Activated CD8-positive, alpha-beta memory T cell treated with anti-CD3 and anti-CD28 coated beads for 36 hours (primary cell): ENCODE measurements at regions not wholly inside any gene's neighbourhood (a gene's known extent, or its start where the extent isn't known, plus 50 kb on each side); places are given as distances from the start of the nearest gene placed in this dataset.
"Not testable (repeated sequence)": the region's sequence is repeated elsewhere in the genome, so short reads cannot be mapped to it uniquely, and the experiment has no call there.

ENCODE experiments used
- CTCF ChIA-PET: fragments of 350-600 bp; sonication (Branson Sonifier 250); formaldehyde crosslinking; loops from one replicate; lab custom pipeline; 2021; ENCODE audit warnings: antibody characterized with exemption; lab: Charles Lee
- POLR2A ChIA-PET: fragments of 350-600 bp; sonication (Branson Sonifier 250); formaldehyde crosslinking; loops from one replicate; lab custom pipeline; 2021; ENCODE audit warnings: antibody characterized with exemption; lab: Charles Lee

DNA sequence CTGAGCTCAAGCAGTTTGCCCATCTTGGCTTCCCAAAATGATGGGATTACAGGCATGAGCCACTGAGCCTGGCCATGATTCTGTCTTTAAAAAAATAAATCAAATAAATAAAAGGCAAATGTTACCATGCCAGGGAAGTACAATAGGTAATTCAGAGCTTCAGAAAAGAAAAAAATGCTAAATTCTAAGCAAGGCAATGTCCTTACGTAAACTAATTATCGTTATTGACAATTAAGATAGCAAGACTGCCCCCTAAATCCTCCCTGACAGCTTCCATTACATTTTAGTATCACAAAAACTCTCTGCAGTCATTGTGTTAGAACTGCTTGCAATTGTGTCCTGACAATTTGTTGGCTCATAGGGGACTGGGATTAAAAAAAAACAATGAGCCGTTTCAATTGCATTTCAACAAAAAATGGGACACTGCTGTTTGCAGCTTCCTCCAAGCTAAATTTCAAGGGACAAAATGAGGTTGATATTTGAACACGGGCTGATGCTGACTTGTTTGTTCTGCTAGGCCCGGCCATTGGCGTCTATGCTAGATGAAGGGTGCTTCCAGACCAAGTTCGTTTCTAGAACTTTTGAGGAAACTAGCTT lies 88.9 kb downstream of the MOGAT1 start:
- ChIA-PET POLR2A (no interaction called here), CTCF (no interaction called here)

- CTCF ChIA-PET: interaction anchor here (0.6 kb wide), 1 partner anchor 69 kb away, joined by 4 read pairs; no protein-coding TSS in a partner anchor
- POLR2A ChIA-PET: no interaction called here
These were observed 90.4 kb downstream of the MOGAT1 start for GRCh38 chr2:222761888-222762287.

DNA sequence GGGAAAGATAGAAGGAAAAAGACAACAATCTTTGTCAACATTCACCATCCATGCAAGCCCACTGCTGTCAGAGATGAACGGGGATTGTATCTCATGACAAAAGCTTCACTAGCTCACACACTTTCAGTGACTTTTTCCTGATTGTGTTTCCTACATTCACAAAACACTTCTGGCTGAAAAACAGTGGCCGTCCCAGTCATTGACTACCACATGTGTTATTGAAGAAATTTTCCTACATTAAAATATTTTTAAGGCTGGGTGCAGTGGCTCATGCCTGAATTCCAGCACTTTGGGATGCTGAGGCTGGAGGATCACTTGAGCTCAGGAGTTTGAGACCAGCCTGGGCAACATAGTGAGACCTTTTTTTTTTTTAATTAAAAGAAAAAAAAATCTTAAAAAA lies 90.9 kb downstream of the MOGAT1 start:
- ChIA-PET CTCF (no interaction called here), POLR2A (no interaction called here)

DNA sequence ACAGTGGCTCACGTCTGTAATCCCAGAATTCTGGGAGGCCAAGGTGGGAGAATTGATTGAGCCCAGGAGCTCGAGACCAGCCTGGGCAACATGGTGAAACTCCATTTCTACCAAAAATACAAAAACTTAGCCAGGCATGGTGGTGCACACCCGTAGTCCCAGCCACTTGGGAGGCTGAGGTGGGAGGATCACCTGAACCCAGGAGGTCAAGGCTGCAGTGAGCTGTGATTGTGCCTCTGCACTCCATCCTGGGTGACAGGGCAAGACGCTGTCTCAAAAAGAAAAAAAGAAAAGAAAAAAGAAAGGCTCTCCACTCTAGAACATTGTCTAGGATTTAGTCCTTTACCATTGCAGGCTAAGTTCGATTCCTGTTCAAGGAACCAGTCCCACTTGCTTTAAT lies 94.4 kb downstream of the MOGAT1 start:
- POLR2A ChIA-PET, CTCF ChIA-PET: not testable (repeated sequence)

- POLR2A ChIA-PET, CTCF ChIA-PET: not testable (repeated sequence)
These were observed 92.8 kb upstream of the ACSL3 start for GRCh38 chr2:222768019-222768418.

DNA sequence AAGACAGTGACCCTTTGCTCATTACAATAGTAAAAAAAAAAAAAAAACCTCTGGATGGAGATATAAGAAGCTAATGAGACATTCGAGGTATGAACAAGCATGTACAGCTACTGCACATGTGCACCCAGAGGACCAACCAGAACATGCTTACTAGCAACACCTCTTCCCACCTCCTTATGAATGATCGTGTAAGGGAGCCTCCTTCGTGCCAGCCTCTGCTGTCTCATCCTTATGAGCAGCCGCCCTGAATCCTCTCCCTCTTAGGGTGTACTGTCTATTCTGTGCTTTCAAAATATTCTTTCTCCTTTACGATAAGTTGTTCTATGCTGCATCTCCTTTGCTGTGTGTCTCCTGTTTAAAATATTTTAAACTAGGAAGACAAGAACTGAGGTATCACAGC lies 91.4 kb upstream of the ACSL3 start:
- POLR2A ChIA-PET: no interaction called here
- CTCF ChIA-PET: no interaction called here

DNA sequence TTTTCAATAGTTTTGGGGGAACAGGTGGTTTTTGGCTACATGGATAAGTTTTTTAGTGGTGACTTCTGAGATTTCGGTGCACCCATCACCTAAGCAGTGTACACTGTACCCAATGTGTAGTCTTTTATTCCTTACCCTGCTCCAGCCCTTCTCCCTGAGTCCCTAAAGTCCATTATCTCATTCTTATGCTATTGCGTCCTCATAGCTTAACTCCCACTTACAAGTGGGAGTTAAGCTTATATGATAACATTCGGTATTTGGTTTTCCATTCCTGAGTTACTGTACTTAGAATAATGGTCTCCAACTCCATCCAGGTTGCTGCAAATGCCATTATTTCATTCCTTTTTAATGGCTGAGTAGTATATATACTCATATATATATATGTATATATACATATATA lies 90.9 kb upstream of the ACSL3 start:
- ChIA-PET CTCF (no interaction called here), POLR2A (no interaction called here)

DNA sequence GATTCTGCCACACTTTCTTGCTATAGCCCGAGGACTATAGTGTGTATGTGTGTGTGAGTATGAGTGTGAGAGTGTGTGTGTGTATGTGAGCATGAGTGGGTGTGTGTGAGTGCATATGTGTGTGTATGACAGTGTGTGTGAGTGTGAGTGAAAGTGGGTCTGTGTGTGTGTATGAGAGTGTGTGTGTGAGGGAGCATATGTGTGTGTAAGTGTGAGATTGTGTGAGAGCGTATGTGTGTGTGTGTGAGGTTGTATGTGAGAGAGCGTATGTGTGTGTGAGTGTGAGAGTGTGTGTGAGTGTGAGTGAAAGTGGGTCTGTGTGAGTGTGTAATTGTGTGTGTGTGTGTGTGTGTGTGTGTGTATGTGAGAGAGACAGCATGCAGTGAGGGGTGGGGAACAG lies 89.0 kb upstream of the ACSL3 start:
- ChIA-PET POLR2A (no interaction called here), CTCF (no interaction called here)

DNA sequence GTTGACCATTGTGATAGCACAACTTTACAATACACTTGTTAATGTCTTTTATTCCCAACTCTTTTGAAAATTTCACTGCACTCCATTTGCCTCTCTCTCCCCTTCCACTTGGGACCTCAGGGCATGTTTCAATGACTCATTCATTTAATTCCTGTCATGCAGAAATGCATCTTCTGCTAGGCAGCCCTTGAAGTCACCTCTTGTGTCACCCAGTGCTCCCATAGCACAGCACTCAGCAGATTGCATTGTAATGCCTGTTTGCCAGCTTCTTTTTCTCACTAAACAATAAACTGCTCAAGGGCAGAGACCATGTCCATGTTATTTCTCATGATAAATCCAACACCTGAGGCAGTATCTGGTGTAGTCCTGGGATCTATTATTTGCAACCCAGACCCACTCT lies 85.9 kb upstream of the ACSL3 start:
- POLR2A ChIA-PET: no interaction called here
- CTCF ChIA-PET: no interaction called here

- CTCF ChIA-PET: no interaction called here
These were observed 84.0 kb upstream of the ACSL3 start for GRCh38 chr2:222776792-222777191.

DNA sequence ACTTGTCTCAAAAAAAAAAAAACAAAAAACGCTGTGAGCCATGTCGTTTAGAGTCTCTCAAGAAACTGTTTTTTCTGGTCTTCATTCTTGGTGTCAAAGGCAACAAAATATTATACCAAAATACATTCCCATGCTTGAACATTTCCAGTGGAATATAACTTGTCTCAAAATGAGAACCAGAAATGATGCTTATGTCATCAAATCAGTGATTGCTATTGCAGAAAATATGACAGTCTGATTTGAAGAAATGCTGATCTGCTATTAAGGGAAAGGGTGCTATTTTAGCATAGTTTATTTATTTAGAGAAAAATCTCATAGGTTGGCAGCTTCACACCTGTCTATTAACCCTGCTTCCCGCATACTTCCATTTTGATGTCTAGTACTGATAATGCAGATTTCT lies 82.4 kb upstream of the ACSL3 start:
- ChIA-PET POLR2A (no interaction called here), CTCF (no interaction called here)

More at GRCh38 chr2:222776792-222777191, 84.0 kb upstream of the ACSL3 start:
- POLR2A ChIA-PET: no interaction called here

GRCh38 chr2:222779145-222779832 lies 81.5 kb upstream of the ACSL3 start:
- POLR2A ChIA-PET: no interaction called here
- CTCF ChIA-PET: no interaction called here

GRCh38 chr2:222780051-222780450 lies 80.8 kb upstream of the ACSL3 start:
- CTCF ChIA-PET: no interaction called here
- POLR2A ChIA-PET: no interaction called here

- ChIA-PET POLR2A (no interaction called here), CTCF (no interaction called here)
These were observed 78.6 kb upstream of the ACSL3 start for GRCh38 chr2:222782201-222782730.

DNA sequence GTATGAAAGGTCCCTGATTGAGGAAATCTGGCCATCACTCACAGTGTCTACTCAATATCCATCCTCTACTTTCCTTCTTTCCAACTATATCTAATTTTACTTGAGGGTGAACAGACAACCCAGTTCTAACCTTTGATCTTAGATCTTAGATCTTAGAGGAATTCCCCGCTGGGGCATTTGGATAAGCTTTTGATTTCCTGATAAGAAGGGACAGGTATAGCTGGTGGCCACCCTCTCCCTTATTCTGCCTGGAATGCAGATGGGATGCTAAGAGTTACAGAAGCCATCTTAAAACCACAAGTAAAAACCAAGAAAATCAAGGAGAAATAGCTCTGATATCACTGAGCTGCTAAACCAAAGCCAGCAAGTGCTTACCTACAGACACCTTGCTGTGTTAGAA lies 77.2 kb upstream of the ACSL3 start:
- ChIA-PET POLR2A (interaction anchor here (0.7 kb wide), 1 partner anchor 56 kb away, joined by 3 read pairs; no protein-coding TSS in a partner anchor), CTCF (no interaction called here)

GRCh38 chr2:222790932-222791331 lies 69.9 kb upstream of the ACSL3 start:
- ChIA-PET CTCF (no interaction called here), POLR2A (no interaction called here)

DNA sequence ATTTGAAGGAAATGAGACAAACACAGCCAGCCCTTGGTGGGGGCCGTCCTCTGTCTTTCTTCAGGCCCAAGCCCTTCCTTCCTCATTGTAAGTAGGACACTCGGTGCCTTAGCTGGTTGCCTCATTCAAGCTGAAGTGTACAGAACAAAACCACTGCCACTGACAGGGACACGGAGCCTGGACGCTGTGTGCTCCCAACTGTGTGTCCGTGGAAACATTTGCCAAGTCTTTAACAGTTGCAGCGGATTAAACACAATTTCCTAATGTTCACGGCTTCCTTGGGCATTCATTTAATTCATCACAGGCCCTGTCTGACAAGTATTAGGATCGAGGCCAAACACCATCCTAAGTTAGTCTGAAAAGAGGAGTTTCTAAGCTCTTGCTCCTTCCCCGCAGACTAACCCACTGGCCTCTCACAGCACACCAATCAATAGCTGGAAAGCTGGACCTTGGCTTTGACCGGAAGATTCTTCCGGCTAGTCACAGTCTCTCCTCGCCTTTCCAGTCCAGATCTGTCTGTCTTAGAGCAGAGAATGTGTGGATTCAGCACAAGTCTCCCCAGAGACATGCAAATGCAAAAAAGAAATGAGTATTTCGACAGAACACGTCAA lies 68.7 kb upstream of the ACSL3 start:
- ChIA-PET POLR2A (no interaction called here), CTCF (no interaction called here)

DNA sequence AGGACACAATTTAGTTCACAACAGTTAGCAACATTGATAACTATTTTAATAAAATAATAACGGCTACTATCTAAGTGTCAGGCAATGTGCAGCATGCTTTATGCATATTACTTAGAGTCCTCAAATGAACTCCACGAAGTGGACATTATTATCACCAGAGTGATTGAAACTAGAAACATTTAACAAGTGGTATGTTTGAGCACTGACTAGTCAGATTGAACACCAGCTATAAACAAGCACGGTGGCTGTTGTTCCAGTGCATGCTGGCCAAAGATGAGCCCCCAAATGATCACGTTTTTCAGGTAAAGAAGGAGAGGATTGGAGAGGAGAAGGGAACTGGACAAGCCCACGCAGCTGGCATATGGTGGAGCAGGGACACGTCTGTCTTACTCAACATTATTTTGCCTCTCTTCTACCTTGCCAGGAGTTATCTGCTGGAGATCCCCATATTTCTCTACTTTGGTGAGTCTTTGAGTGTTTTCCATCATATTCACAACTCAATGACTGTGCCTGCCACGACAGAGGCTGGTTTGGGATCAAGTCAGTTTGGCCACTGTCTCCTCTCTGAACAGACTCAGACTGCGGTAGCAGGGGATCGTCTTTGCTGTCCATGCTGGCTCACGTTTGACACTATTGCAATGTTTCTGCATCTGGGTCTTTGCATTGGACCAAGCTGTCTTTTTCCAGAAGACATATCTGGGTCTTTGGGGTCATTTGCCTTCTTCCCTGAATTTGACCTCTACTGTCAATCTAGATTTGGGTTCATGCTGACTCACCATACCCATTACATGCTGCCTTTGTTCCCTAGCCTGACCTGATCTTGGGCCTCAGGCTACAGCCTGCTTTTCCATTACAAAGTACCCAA lies 66.0 kb upstream of the ACSL3 start:
- ChIA-PET CTCF (interaction anchor here (0.6 kb wide), 1 partner anchor 108 kb away, joined by 3 read pairs; no protein-coding TSS in a partner anchor), POLR2A (no interaction called here)

DNA sequence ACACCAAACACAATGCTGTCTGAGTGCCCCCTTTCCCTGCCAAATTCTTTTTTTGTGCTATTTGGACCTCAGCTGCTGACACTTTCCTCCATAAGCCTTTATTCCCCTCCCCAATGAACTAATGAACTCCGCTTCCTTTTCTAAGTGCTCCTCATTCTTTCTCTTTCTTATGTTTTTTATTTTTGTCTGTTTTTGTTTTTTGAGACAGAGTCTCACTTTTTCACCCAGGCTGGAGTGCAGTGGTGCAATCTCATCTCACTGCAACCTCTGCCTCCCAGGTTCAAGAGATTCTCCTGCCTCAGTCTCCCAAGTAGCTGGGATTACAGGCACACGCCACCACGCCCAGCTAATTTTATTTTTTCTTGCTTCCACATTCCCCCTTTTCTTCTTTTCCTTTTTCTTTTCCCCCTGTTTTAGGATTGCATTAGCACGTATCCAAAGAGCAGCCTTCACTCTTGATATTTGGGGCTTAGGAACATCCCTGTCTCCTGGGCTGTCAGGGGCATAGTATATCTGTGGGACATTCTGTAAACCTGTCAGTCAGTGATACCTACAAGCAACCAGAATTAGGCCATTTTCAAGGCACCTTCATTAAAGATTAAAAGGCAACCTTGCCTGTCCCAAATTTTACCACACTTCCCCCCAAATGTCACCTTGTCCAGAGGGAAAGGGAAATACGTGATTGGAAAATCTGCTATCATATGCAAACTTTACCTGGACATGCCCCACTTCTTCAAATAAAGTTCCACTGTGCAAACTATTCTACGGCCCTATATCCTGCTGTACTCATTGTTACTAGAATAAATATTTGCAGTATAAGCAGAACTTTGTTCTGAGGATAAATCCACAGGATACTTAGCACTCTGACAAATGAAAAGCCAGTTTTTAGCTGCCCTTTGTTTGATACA lies 65.1 kb upstream of the ACSL3 start:
- POLR2A ChIA-PET: no interaction called here
- CTCF ChIA-PET: interaction anchor here (0.6 kb wide), 1 partner anchor 134 kb away, joined by 3 read pairs; no protein-coding TSS in a partner anchor
